UCSD-AML1 (cell line): ENCODE measurements at regions not wholly inside any gene's neighbourhood (a gene's known extent, or its start where the extent isn't known, plus 50 kb on each side); places are given as distances from the start of the nearest gene placed in this dataset.

Experiments used
- DNase-seq: peaks from one replicate; lab custom pipeline; 2025; ENCODE audit not compliant: unreplicated experiment; lab: John Stamatoyannopoulos, UW

DNA sequence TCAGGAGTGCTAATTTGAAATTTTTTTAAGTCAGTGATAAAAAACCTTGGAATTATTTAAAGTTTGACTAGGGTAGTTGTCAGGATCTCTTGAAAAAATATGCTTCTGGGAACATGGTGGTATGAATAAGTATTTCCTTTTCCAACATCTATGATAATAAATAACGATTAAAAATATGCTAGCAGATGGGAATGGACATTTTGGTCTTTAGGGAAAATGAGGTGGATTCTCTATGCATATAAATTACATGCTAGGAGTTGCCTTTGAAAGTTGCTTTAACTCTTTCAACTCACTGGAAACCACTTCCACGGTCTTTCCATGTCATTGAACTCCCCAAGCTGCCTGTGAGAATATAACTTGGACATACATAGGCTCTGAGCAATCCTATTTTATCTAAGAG lies 731.5 kb upstream of the MARCKS start:
- no peak for DNase-seq

GRCh38 chr6:113127786-113128419 lies 729.2 kb upstream of the MARCKS start:
- DNase-seq, result no peak

- no peak for DNase-seq
Measured at GRCh38 chr6:113128661-113129060, 728.5 kb upstream of the MARCKS start.

DNA sequence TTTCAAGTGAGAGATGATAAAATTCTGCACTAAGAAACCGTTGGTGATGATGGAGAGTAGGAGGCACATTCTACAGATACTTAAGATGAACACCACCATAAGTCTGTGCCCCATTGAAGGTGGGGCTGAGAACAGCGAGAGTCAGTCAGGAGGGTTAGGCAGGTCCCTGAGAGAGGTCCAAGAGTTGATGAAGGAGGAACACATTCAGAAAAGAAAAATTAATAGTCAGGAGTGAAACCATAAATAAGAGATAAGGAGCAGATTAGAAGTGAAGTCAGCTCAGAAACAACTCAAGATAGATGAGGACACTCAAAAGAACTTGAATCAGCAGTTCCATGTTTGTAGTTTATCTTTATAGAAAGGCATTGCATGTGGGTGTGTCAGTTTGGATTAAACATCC lies 727.2 kb upstream of the MARCKS start:
- DNase-seq, result no peak

- no peak for DNase-seq
Measured at GRCh38 chr6:113137426-113137825, 719.7 kb upstream of the MARCKS start.

GRCh38 chr6:113140721-113141120 lies 716.4 kb upstream of the MARCKS start:
- no peak for DNase-seq

- no peak for DNase-seq
Measured at GRCh38 chr6:113141901-113142300, 715.2 kb upstream of the MARCKS start.

- no peak for DNase-seq
Measured at GRCh38 chr6:113142671-113143174, 714.4 kb upstream of the MARCKS start.

DNA sequence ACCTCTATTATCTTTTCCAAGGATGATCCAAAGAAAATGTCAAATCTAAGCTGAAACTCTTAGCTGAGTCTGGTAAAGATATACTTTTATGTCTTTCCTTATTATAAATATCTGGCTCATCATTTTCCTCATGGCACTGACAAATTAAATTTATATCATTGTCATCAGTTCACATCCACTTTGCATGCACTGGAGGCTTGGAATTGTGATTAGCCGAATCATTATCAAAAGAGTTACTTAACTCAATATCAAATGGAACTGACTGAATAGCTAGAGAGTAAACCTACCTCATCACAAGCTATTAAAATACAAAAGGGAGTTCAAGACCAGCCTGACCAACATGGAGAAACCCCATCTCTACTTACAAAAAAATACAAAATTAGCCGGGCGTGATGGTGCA lies 713.9 kb upstream of the MARCKS start:
- DNase-seq, result no peak

GRCh38 chr6:113144117-113144516 lies 713.0 kb upstream of the MARCKS start:
- DNase-seq, result no peak

DNA sequence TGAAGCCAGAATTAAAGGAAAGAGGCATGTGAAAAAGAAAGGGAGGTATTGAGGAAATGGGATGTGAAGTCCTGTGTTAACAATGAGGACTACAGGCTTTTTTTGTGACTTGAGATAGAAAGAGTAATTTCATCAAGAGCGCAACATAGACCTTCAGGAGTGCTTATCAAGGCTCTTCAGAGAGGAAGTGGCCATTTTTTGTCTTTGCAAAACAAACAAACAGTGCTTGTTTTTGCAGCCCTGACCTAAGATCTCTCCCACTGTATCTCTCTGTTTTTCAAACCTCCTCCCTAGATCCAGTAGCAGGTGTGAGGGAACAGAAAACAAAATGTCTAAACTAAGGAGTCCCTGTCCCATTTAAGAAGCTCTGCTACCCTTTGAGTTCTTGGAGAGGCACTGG lies 710.3 kb upstream of the MARCKS start:
- no peak for DNase-seq

GRCh38 chr6:113147544-113147943 lies 709.6 kb upstream of the MARCKS start:
- DNase-seq, result no peak

- DNase-seq, result no peak
Measured at GRCh38 chr6:113148566-113148965, 708.6 kb upstream of the MARCKS start.

DNA sequence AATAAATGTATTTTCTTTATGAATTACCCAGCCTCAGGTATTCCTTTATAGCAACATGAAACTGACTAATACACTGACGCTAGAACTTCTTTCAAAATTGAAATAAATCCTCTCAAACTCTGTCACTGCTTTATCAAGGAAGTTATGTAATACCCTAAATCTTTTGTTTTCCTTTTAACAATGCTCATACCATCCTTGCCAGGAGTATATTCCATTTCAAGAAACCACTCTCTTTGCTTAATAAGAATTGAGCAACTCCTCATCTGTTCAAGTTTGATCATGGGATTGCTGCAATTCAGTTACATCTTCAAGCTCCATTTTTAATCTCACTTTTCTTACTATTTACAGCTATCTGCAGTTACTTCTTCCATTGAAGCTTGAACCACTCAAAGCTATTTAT lies 707.6 kb upstream of the MARCKS start:
- DNase-seq, result no peak

- no peak for DNase-seq
Measured at GRCh38 chr6:113160306-113161017, 696.7 kb upstream of the MARCKS start.

DNA sequence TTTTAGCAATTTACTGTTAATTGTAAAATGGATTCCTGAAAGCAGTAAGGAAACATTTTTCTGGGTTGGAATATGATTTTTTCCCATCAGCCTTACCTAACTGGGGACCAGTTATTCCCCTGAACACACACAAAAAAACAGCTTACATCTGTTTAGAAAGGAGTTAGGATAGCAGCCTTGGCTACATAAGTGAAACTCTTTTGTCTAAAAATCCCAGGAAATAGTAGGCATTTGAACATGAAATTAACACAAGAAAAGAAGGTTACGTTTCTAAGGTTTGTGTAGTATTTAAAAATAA lies 696.2 kb upstream of the MARCKS start:
- DNase-seq, result no peak

- no peak for DNase-seq
Measured at GRCh38 chr6:113162739-113163138, 694.4 kb upstream of the MARCKS start.

- no peak for DNase-seq
Measured at GRCh38 chr6:113168057-113168456, 689.1 kb upstream of the MARCKS start.

- no peak for DNase-seq
Measured at GRCh38 chr6:113169484-113169883, 687.7 kb upstream of the MARCKS start.

- no peak for DNase-seq
Measured at GRCh38 chr6:113170454-113170853, 686.7 kb upstream of the MARCKS start.

GRCh38 chr6:113171882-113172281 lies 685.3 kb upstream of the MARCKS start:
- no peak for DNase-seq

GRCh38 chr6:113172531-113172966 lies 684.6 kb upstream of the MARCKS start:
- no peak for DNase-seq

DNA sequence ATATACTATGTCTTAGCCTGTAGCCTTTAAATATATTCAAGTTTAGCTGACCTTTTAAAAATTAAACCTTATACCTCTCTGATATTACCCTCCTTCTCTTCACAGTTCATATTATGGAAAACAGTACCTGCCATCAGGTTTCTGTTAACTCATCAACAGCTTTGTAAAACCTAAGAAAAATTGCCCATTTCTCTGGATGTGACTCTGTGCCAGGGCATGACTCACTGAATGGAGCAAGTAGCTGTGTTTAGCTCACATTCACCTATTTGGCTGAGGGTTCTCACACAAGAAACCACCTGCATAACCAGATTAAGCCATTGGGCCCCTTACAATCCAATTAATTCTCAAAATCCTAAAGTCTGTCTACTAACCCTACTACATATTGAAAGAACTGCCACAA lies 678.8 kb upstream of the MARCKS start:
- DNase-seq, result no peak
